IMR-90 (cell line): ENCODE measurements at regions not wholly inside any gene's neighbourhood (a gene's known extent, or its start where the extent isn't known, plus 50 kb on each side); places are given as distances from the start of the nearest gene placed in this dataset.

Experiments
- ATAC-seq: fragments of 200-7000 bp; cut with Tn5 transposase; 2 replicates; pipeline ENCODE4 v1.9.1; 2020; ENCODE audit warnings: low read depth, mild to moderate bottlenecking, moderate library complexity
- BruUV-seq: library from RNA; stranded (reverse); fragments of 400-500 nt; replicated peaks from 2 replicates; lab custom pipeline; 2021; lab: Mats Ljungman, UMichigan
- CTCF ChIA-PET: fragments of 300-600 bp; formaldehyde crosslinking; extraction: SDS; loops from one replicate; lab custom pipeline; 2021; ENCODE audit warnings: antibody characterized with exemption; lab: Yijun Ruan, JAX
- POLR2A ChIA-PET: fragments of 300-600 bp; sonication (Branson Sonifier 250); formaldehyde crosslinking; loops from one replicate; lab custom pipeline; 2022; ENCODE audit warnings: antibody characterized with exemption; ENCODE audit not compliant: unreplicated experiment; lab: Charles Lee
- DNase-seq: peaks from one replicate; pipeline ENCODE4 v3.0.0; 2013
- H2AFZ ChIP-seq: replicated peaks from 2 replicates; pipeline ENCODE3; 2013; ENCODE audit warnings: low read length, mild to moderate bottlenecking; ENCODE audit not compliant: poor library complexity
- H2AK5ac ChIP-seq: 2 replicates; pipeline ENCODE4 v1.6.1; 2013; ENCODE audit warnings: low read depth, low read length, inconsistent platforms
- H2AK9ac ChIP-seq: replicated peaks from 2 replicates; pipeline ENCODE3; 2013; ENCODE audit warnings: mild to moderate bottlenecking, low read depth, low read length, moderate library complexity; ENCODE audit not compliant: poor library complexity
- H2BK120ac ChIP-seq: 2 replicates; pipeline ENCODE4 v1.6.1; 2013; ENCODE audit warnings: low read depth, low read length, inconsistent platforms
- H2BK15ac ChIP-seq: 3 replicates; pipeline ENCODE4 v1.6.1; 2013; ENCODE audit warnings: low read depth, low read length, inconsistent platforms
- H2BK20ac ChIP-seq: 2 replicates; pipeline ENCODE4 v1.6.1; 2013; ENCODE audit warnings: low read depth, mild to moderate bottlenecking, inconsistent platforms, low read length, moderate library complexity
- H2BK5ac ChIP-seq: 2 replicates; pipeline ENCODE4 v1.6.1; 2013; ENCODE audit warnings: mild to moderate bottlenecking, low read depth, low read length, inconsistent platforms; ENCODE audit not compliant: poor library complexity, severe bottlenecking
- H3K14ac ChIP-seq: replicated peaks from 2 replicates; pipeline ENCODE4 v1.6.1; 2013; ENCODE audit warnings: low read depth, low read length, inconsistent platforms
- H3K18ac ChIP-seq: 2 replicates; pipeline ENCODE4 v1.6.1; 2013; ENCODE audit warnings: low read depth, low read length, control low read depth
- H3K23ac ChIP-seq: 2 replicates; pipeline ENCODE4 v1.6.1; 2013; ENCODE audit warnings: low read depth, low read length, inconsistent platforms
- H3K27ac ChIP-seq: 2 replicates; pipeline ENCODE4 v1.5.1; 2013; ENCODE audit warnings: mild to moderate bottlenecking, control low read depth, low read length; ENCODE audit not compliant: insufficient read depth
- H3K27me3 ChIP-seq: 2 replicates; pipeline ENCODE4 v1.6.1; 2013; ENCODE audit warnings: low read length; ENCODE audit not compliant: control insufficient read depth, insufficient read depth
- H3K36me3 ChIP-seq: 2 replicates; pipeline ENCODE4 v1.6.1; 2013; ENCODE audit warnings: low read length, mixed read lengths; ENCODE audit not compliant: control insufficient read depth, insufficient read depth
- H3K4ac ChIP-seq: 2 replicates; pipeline ENCODE4 v1.6.1; 2013; ENCODE audit warnings: low read depth, low read length, inconsistent platforms
- H3K4me1 ChIP-seq: 2 replicates; pipeline ENCODE4 v1.6.1; 2013; ENCODE audit warnings: low read length, mixed read lengths; ENCODE audit not compliant: control insufficient read depth, insufficient read depth
- H3K4me2 ChIP-seq: 2 replicates; pipeline ENCODE4 v1.6.1; 2013; ENCODE audit warnings: low read depth, mild to moderate bottlenecking, control low read depth, low read length, moderate library complexity
- H3K4me3 ChIP-seq: 2 replicates; pipeline ENCODE4 v1.5.1; 2013; ENCODE audit warnings: low read depth, mild to moderate bottlenecking, control low read depth, low read length, moderate library complexity; ENCODE audit not compliant: insufficient read depth
- H3K56ac ChIP-seq: 2 replicates; pipeline ENCODE4 v1.6.1; 2013; ENCODE audit warnings: low read length, inconsistent platforms; ENCODE audit not compliant: insufficient read depth; ENCODE audit errors: extremely low read depth
- H3K79me1 ChIP-seq, 2 experiments: 2 replicates each; pipeline ENCODE4 v1.6.1; 2013; ENCODE audit warnings: low read length in 2 of 2, inconsistent platforms in 1 of 2, low read depth in 1 of 2
- H3K9ac ChIP-seq: 2 replicates; pipeline ENCODE4 v1.6.1; 2013; ENCODE audit warnings: low read depth, low read length, control low read depth
- H3K9me1 ChIP-seq: 2 replicates; pipeline ENCODE4 v1.6.1; 2013; ENCODE audit warnings: low read length, inconsistent platforms; ENCODE audit not compliant: insufficient read depth
- H3K9me3 ChIP-seq: 2 replicates; pipeline ENCODE4 v1.6.1; 2013; ENCODE audit warnings: low read length; ENCODE audit not compliant: control insufficient read depth, insufficient read depth
- H4K20me1 ChIP-seq: 2 replicates; pipeline ENCODE4 v1.6.1; 2013; ENCODE audit warnings: low read length, inconsistent platforms; ENCODE audit not compliant: insufficient read depth
- H4K5ac ChIP-seq: 2 replicates; pipeline ENCODE4 v1.6.1; 2013; ENCODE audit warnings: mild to moderate bottlenecking, low read depth, low read length, control low read depth
- H4K8ac ChIP-seq, 2 experiments: 2 replicates each; pipeline ENCODE4 v1.6.1; 2013; ENCODE audit warnings: low read depth in 2 of 2, low read length in 2 of 2, control low read depth in 1 of 2, inconsistent platforms in 1 of 2
- H4K91ac ChIP-seq: 2 replicates; pipeline ENCODE4 v1.6.1; 2013; ENCODE audit warnings: low read depth, low read length, inconsistent platforms; ENCODE audit not compliant: insufficient read depth
- BHLHE40 ChIP-seq: fragments of 150-350 bp; IDR thresholded peaks from 2 replicates; pipeline ENCODE4 v1.6.1; 2016; ENCODE audit warnings: mild to moderate bottlenecking, low read depth, low read length
- CEBPB ChIP-seq: IDR thresholded peaks from 2 replicates; pipeline ENCODE4 v1.6.1; 2012; ENCODE audit warnings: low read depth, low read length, improper control_type of control experiment
- NFE2L2 ChIP-seq: fragments of 150-350 bp; IDR thresholded peaks from 2 replicates; pipeline ENCODE4 v1.6.1; 2016; ENCODE audit warnings: low read depth, mild to moderate bottlenecking, low read length
- RAD21 ChIP-seq: IDR thresholded peaks from 2 replicates; pipeline ENCODE4 v1.6.1; 2012; ENCODE audit warnings: low read length, improper control_type of control experiment
- RCOR1 ChIP-seq: IDR thresholded peaks from 2 replicates; pipeline ENCODE4 v1.6.1; 2012; ENCODE audit warnings: mild to moderate bottlenecking, low read length, improper control_type of control experiment; ENCODE audit not compliant: insufficient replicate concordance
- WGBS, 2 experiments: methylation state at CpG; one replicate each; pipeline versions ENCODE4 v1.1.5 to v1.1.7; 2013; ENCODE audit warnings: missing lambda C conversion rate in 2 of 2; ENCODE audit not compliant: insufficient read length in 1 of 2; ENCODE audit errors: extremely low coverage in 2 of 2; 5-methylcytosine and 5-hydroxymethylcytosine counted together
- dilution Hi-C: fragments of 300-500 bp; cut with HindIII; formaldehyde crosslinking; loops from one replicate; pipeline ENCODE4 v1.14.3; 2018; ENCODE audit warnings: low sequenced_read_pairs; ENCODE audit not compliant: unreplicated experiment
- in situ Hi-C: fragments of 300-500 bp; cut with MboI; formaldehyde crosslinking; loops from 3 replicates; pipeline ENCODE4 v1.14.3; 2019; ENCODE audit warnings: low sequenced_read_pairs, inconsistent platforms, mixed read lengths
- intact Hi-C: fragments of 100-400 bp; cut with micrococcal nuclease; formaldehyde crosslinking; loops from 2 replicates; pipeline ENCODE4 v1.10.0; 2022
- TF ChIP-seq, protein P1 (sequence below): fragments of 150-350 bp; IDR thresholded peaks from 2 replicates; pipeline ENCODE4 v1.6.1; 2016; ENCODE audit warnings: low read depth, mild to moderate bottlenecking, low read length, moderate library complexity, borderline replicate concordance
- TF ChIP-seq, protein P2 (sequence below): conservative IDR thresholded peaks from 2 replicates; pipeline ENCODE4 v1.5.1; 2012; ENCODE audit warnings: mild to moderate bottlenecking, low read depth, low read length, improper control_type of control experiment

DNA sequence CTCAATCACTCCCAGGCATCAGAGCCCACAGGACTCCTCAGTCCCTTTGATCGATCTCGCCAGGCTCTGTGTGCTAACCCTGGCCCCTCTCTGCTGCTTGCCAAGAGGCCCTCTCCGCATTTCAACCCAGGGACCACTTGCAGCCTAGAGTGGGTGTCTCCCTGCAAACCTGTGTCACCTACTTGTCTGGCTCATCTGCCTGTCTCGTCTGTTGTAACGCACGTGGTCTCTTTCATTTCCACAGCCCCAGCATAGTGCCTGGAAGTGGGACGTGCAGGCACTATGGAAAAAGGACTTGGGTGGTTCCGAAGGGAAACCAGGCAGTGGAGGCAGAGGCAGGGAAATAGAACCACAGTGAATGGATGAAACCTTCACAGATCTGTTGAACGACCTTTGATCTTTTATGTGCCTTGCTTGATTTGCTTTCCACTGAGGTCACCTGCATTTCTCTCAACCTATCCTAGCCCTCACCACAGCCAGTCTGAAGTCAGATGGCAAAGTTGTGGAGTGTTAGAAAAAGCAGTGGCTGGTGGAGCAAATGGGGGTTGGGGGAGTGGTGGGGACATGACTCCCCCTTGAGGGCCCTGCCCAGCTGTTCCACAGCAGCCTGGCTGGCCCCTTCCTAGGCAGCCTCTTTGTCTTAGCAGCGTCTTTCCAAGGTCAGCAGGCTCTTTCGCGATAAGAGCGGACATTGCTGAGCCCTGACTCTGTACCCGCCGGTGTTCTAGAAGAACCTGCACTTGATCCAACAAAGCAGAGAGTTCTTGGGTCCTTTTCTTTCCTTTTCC, 55.8 kb upstream of the TAGAP start:
- no peak overlapping the region for H3K4me2 ChIP-seq
- H2AK5ac ChIP-seq = no peak overlapping the region
- no peaks in the 10 kb centered on the region for H3K36me3 ChIP-seq
- no peak overlapping the region for H4K8ac ChIP-seq
- no peak overlapping the region for H3K23ac ChIP-seq
- WGBS, 2 experiments = 73% methylated on average over 6 of the region's 15 CpGs; no CpG with 5 or more reads in 1 of the 2 experiments
- no peaks in the 10 kb centered on the region for H3K9me3 ChIP-seq
- ChIA-PET CTCF (no interaction called here), POLR2A (no interaction called here)
- dilution Hi-C loops (no loop called here), in situ Hi-C loops (loop anchor here (25.0 kb wide), 1 partner anchor 888 kb away; no protein-coding TSS in a partner anchor), intact Hi-C loops (loop anchor here (10.0 kb wide), 1 partner anchor 306 kb away; no protein-coding TSS in a partner anchor)
- H3K9me1 ChIP-seq = no peaks in the 10 kb centered on the region
- H3K4ac ChIP-seq = no peak overlapping the region
- H2BK120ac ChIP-seq = no peak overlapping the region
- no peak overlapping the region for H3K9ac ChIP-seq
- H2BK20ac ChIP-seq = no peak overlapping the region
- no peak overlapping the region for H2AK9ac ChIP-seq
- BruUV-seq = no TSS peak
- H3K14ac ChIP-seq = no peak overlapping the region
- H3K27me3 ChIP-seq = peaks cover 32% of the 10 kb centered on the region
- no peak overlapping the region for H3K18ac ChIP-seq
- no peak overlapping the region for H3K4me3 ChIP-seq
- H3K56ac ChIP-seq = no peak overlapping the region
- no peaks in the 10 kb centered on the region for H3K79me1 ChIP-seq
- DNase-seq = no peak
- H3K4me1 ChIP-seq = no peaks in the 10 kb centered on the region
- H4K5ac ChIP-seq = no peak overlapping the region
- no peak overlapping the region for H2BK5ac ChIP-seq
- H4K91ac ChIP-seq = no peak overlapping the region
- H2BK15ac ChIP-seq = no peak overlapping the region
- H3K27ac ChIP-seq = no peak overlapping the region
- no peaks in the 10 kb centered on the region for H4K20me1 ChIP-seq
- TF ChIP-seq NFE2L2 (no peak), RAD21 (no peak), CEBPB (no peak), BHLHE40 (no peak), RCOR1 (no peak)
- TF ChIP-seq, protein P1, sequence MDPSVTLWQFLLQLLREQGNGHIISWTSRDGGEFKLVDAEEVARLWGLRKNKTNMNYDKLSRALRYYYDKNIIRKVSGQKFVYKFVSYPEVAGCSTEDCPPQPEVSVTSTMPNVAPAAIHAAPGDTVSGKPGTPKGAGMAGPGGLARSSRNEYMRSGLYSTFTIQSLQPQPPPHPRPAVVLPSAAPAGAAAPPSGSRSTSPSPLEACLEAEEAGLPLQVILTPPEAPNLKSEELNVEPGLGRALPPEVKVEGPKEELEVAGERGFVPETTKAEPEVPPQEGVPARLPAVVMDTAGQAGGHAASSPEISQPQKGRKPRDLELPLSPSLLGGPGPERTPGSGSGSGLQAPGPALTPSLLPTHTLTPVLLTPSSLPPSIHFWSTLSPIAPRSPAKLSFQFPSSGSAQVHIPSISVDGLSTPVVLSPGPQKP = no peak
- TF ChIP-seq, protein P2, sequence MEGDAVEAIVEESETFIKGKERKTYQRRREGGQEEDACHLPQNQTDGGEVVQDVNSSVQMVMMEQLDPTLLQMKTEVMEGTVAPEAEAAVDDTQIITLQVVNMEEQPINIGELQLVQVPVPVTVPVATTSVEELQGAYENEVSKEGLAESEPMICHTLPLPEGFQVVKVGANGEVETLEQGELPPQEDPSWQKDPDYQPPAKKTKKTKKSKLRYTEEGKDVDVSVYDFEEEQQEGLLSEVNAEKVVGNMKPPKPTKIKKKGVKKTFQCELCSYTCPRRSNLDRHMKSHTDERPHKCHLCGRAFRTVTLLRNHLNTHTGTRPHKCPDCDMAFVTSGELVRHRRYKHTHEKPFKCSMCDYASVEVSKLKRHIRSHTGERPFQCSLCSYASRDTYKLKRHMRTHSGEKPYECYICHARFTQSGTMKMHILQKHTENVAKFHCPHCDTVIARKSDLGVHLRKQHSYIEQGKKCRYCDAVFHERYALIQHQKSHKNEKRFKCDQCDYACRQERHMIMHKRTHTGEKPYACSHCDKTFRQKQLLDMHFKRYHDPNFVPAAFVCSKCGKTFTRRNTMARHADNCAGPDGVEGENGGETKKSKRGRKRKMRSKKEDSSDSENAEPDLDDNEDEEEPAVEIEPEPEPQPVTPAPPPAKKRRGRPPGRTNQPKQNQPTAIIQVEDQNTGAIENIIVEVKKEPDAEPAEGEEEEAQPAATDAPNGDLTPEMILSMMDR = no peak
- peak overlapping the region; percentile 29 for H2AFZ ChIP-seq
- ATAC-seq = no peak
